Right atrium auricular region (tissue), 2 donors: ENCODE measurements at regions not wholly inside any gene's neighbourhood (a gene's known extent, or its start where the extent isn't known, plus 50 kb on each side); places are given as distances from the start of the nearest gene placed in this dataset.

Experiments used
- DNase-seq: peaks from one replicate; pipeline ENCODE4 v3.0.0-alpha.2; 2019; ENCODE audit warnings: low spot score
- H3K27ac ChIP-seq, 2 donors: fragments of 200-600 bp; sonication (generic); 1 replicate in 1 of 2; 2 replicates in 1 of 2; pipeline ENCODE4 v1.5.1; 2016 to 2019
- H3K27me3 ChIP-seq, 2 donors: fragments of 200-600 bp; sonication (generic); one replicate each; pipeline versions ENCODE4 v1.5.1 to v1.6.0; 2017 to 2019
- H3K36me3 ChIP-seq: fragments of 200-600 bp; sonication (generic); one replicate; pipeline ENCODE4 v1.5.1; 2016
- H3K4me1 ChIP-seq, 2 donors: fragments of 200-600 bp; sonication (generic); one replicate each; pipeline versions ENCODE4 v1.5.1 to v1.6.0; 2017 to 2019
- H3K4me3 ChIP-seq, 2 donors: fragments of 200-600 bp; sonication (generic); 1 replicate in 1 of 2; 2 replicates in 1 of 2; pipeline ENCODE4 v1.5.1; 2017 to 2019; ENCODE audit warnings: mild to moderate bottlenecking in 1 of 2, moderate library complexity in 1 of 2
- H3K9me3 ChIP-seq, 2 donors: fragments of 200-600 bp; sonication (generic); one replicate each; pipeline ENCODE4 v1.5.1; 2019
- CTCF ChIP-seq, 2 donors: fragments of 200-600 bp; sonication (generic); IDR thresholded peaks; one replicate each; pipeline ENCODE4 v1.5.1; 2019; ENCODE audit warnings: antibody characterized with exemption in 2 of 2

GRCh38 chr21:38159355-38159754, 97.4 kb upstream of the KCNJ15 start:
- H3K9me3 ChIP-seq = no peaks in the 10 kb centered on the region
- no peaks in the 10 kb centered on the region for H3K4me1 ChIP-seq
- H3K4me3 ChIP-seq = no peak overlapping the region
- no peak overlapping the region for H3K27ac ChIP-seq
- no peaks in the 10 kb centered on the region for H3K27me3 ChIP-seq
- no peaks in the 10 kb centered on the region for H3K36me3 ChIP-seq
- DNase-seq = peak; percentile 72
- peak; percentile 68 to 87 for TF ChIP-seq CTCF (IDR thresholded peaks at IDR 0.05)

GRCh38 chr21:38165466-38166172, 91.2 kb upstream of the KCNJ15 start:
- no peak overlapping the region for H3K4me3 ChIP-seq
- no peak for TF ChIP-seq CTCF (IDR thresholded peaks at IDR 0.05)
- no peak for DNase-seq
- no peak overlapping the region for H3K27ac ChIP-seq
- H3K9me3 ChIP-seq = no peaks in the 10 kb centered on the region
- H3K4me1 ChIP-seq = peaks cover 0 to 13% of the 10 kb centered on the region in 2 donors
- H3K36me3 ChIP-seq = no peaks in the 10 kb centered on the region
- no peaks in the 10 kb centered on the region for H3K27me3 ChIP-seq

GRCh38 chr21:38166173-38166535, 90.6 kb upstream of the KCNJ15 start:
- H3K9me3 ChIP-seq = no peaks in the 10 kb centered on the region
- no peaks in the 10 kb centered on the region for H3K36me3 ChIP-seq
- H3K27me3 ChIP-seq = no peaks in the 10 kb centered on the region
- DNase-seq = no peak
- H3K27ac ChIP-seq = no peak overlapping the region
- H3K4me1 ChIP-seq = peaks cover 0 to 19% of the 10 kb centered on the region in 2 donors
- no peak overlapping the region for H3K4me3 ChIP-seq
- no peak for TF ChIP-seq CTCF (IDR thresholded peaks at IDR 0.05)

GRCh38 chr21:38167345-38167744, 89.4 kb upstream of the KCNJ15 start:
- Histone ChIP-seq H3K27me3 (no peaks in the 10 kb centered on the region), H3K36me3 (no peaks in the 10 kb centered on the region), H3K4me1 (peaks cover 0 to 29% of the 10 kb centered on the region in 2 donors), H3K9me3 (no peaks in the 10 kb centered on the region), H3K4me3 (no peak overlapping the region), H3K27ac (no peak overlapping the region)
- TF ChIP-seq CTCF (IDR thresholded peaks at IDR 0.05) = no peak
- no peak for DNase-seq

- peak in 1 of 2 donors; percentile 52 for TF ChIP-seq CTCF (IDR thresholded peaks at IDR 0.05)
- Histone ChIP-seq H3K27me3 (no peaks in the 10 kb centered on the region), H3K4me3 (no peak overlapping the region), H3K27ac (no peak overlapping the region), H3K4me1 (peaks cover 0 to 29% of the 10 kb centered on the region in 2 donors), H3K9me3 (no peaks in the 10 kb centered on the region), H3K36me3 (no peaks in the 10 kb centered on the region)
- DNase-seq = no peak
Measured at GRCh38 chr21:38170283-38170682, 86.5 kb upstream of the KCNJ15 start.
